ENCODE measurements at regions not wholly inside any gene's neighbourhood (a gene's known extent, or its start where the extent isn't known, plus 50 kb on each side); places are given as distances from the start of the nearest gene placed in this dataset.

DNA sequence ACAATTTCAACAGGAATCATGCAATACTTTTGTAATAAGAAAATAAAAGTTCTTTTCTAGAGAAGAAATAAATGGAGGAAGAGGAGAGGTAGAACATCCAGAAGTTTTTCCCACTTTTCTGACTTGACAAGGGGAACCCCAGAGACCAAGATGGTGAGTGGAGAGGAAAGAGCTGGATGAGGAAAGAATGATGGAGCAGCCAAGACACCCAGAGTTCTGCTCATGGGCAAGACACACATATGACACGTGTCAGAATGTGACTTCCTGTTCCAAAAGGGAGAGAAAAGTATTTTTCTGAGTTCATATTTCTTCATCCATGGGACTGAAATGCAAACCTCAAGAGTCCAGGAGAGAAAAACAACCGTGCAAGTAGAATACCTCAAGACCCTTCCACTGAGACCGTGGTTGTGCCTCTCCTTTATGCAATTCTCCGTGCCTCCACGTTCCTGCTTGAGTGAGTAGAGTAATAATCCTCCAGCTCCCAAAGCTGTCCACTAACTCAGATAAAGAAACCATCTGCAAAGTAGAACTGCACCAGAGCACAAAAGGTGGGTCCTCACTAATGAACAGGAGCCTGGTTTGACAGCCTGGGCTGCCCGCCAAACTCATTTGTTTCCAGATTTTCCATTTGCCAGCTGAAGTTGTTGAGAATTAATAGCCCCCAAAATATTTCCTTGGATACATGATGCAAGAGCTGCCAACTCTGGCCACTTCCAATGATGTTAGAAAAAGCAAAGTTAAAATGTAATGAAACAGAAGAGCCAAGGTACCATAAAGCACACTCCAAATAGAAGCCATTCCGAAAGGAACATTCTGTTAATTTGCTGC lies 272.6 kb upstream of the IGF1R start:
- TF ChIP-seq, protein P1, sequence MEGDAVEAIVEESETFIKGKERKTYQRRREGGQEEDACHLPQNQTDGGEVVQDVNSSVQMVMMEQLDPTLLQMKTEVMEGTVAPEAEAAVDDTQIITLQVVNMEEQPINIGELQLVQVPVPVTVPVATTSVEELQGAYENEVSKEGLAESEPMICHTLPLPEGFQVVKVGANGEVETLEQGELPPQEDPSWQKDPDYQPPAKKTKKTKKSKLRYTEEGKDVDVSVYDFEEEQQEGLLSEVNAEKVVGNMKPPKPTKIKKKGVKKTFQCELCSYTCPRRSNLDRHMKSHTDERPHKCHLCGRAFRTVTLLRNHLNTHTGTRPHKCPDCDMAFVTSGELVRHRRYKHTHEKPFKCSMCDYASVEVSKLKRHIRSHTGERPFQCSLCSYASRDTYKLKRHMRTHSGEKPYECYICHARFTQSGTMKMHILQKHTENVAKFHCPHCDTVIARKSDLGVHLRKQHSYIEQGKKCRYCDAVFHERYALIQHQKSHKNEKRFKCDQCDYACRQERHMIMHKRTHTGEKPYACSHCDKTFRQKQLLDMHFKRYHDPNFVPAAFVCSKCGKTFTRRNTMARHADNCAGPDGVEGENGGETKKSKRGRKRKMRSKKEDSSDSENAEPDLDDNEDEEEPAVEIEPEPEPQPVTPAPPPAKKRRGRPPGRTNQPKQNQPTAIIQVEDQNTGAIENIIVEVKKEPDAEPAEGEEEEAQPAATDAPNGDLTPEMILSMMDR (IDR thresholded peaks at IDR 0.05; ENCODE audit: low read depth, low read length, poor library complexity, severe bottlenecking): no peak
- no peak for TF ChIP-seq EZH2phosphoT487 (IDR thresholded peaks at IDR 0.05; ENCODE audit: borderline replicate concordance, low read length)

Data from DOHH2 (cell line).